ENCODE measurements at regions not wholly inside any gene's neighbourhood (a gene's known extent, or its start where the extent isn't known, plus 50 kb on each side); places are given as distances from the start of the nearest gene placed in this dataset.

DNA sequence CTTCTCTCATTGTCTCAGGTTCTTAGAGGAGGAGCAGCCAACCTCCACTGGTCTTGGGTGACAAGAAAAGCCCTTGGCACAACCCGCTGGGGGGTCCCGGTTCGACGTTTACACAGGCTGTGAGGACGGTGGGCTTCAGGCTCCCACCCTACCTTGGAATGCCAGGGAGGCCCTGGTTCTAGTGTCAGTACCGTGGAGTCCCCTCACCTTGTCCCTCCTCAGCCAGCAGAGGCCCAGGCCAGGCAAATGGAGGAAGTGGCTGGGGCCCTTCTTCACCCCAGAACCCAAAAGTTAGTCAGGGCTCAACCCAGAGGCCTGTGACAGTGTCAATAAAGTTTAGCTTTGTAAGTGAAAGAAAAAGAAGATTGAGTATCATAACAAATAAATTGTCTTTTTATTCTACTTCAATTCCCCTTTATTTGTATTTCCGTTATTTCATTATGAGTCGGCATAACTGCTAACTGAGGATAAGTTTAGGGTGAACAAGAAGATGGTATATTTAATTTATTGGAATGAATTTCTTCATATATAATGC, 62.6 kb upstream of the ZSWIM2 start (continued):
- TF ChIP-seq, protein P1, sequence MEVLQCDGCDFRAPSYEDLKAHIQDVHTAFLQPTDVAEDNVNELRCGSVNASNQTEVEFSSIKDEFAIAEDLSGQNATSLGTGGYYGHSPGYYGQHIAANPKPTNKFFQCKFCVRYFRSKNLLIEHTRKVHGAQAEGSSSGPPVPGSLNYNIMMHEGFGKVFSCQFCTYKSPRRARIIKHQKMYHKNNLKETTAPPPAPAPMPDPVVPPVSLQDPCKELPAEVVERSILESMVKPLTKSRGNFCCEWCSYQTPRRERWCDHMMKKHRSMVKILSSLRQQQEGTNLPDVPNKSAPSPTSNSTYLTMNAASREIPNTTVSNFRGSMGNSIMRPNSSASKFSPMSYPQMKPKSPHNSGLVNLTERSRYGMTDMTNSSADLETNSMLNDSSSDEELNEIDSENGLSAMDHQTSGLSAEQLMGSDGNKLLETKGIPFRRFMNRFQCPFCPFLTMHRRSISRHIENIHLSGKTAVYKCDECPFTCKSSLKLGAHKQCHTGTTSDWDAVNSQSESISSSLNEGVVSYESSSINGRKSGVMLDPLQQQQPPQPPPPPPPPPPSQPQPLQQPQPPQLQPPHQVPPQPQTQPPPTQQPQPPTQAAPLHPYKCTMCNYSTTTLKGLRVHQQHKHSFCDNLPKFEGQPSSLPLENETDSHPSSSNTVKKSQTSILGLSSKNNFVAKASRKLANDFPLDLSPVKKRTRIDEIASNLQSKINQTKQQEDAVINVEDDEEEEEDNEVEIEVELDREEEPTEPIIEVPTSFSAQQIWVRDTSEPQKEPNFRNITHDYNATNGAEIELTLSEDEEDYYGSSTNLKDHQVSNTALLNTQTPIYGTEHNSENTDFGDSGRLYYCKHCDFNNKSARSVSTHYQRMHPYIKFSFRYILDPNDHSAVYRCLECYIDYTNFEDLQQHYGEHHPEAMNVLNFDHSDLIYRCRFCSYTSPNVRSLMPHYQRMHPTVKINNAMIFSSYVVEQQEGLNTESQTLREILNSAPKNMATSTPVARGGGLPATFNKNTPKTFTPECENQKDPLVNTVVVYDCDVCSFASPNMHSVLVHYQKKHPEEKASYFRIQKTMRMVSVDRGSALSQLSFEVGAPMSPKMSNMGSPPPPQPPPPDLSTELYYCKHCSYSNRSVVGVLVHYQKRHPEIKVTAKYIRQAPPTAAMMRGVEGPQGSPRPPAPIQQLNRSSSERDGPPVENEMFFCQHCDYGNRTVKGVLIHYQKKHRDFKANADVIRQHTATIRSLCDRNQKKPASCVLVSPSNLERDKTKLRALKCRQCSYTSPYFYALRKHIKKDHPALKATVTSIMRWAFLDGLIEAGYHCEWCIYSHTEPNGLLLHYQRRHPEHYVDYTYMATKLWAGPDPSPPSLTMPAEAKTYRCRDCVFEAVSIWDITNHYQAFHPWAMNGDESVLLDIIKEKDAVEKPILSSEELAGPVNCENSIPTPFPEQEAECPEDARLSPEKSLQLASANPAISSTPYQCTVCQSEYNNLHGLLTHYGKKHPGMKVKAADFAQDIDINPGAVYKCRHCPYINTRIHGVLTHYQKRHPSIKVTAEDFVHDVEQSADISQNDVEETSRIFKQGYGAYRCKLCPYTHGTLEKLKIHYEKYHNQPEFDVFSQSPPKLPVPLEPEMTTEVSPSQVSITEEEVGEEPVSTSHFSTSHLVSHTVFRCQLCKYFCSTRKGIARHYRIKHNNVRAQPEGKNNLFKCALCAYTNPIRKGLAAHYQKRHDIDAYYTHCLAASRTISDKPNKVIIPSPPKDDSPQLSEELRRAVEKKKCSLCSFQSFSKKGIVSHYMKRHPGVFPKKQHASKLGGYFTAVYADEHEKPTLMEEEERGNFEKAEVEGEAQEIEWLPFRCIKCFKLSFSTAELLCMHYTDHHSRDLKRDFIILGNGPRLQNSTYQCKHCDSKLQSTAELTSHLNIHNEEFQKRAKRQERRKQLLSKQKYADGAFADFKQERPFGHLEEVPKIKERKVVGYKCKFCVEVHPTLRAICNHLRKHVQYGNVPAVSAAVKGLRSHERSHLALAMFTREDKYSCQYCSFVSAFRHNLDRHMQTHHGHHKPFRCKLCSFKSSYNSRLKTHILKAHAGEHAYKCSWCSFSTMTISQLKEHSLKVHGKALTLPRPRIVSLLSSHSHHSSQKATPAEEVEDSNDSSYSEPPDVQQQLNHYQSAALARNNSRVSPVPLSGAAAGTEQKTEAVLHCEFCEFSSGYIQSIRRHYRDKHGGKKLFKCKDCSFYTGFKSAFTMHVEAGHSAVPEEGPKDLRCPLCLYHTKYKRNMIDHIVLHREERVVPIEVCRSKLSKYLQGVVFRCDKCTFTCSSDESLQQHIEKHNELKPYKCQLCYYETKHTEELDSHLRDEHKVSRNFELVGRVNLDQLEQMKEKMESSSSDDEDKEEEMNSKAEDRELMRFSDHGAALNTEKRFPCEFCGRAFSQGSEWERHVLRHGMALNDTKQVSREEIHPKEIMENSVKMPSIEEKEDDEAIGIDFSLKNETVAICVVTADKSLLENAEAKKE (CRISPR knock-in tag; IDR thresholded peaks at IDR 0.05) = no peak
- TF ChIP-seq JUNB (IDR thresholded peaks at IDR 0.05; ENCODE audit: unreplicated experiment) (no peak), EZH2 (IDR thresholded peaks at IDR 0.05; ENCODE audit: low read depth, unreplicated experiment) (no peak)

- no peaks in the 10 kb centered on the region for H3K4me1 ChIP-seq (ENCODE audit: insufficient read depth)
- Mint-ChIP-seq H3K4me1 (no peaks in the 10 kb centered on the region), H3K36me3 (ENCODE audit: low read depth) (no peaks in the 10 kb centered on the region), H3K9me3 (no peaks in the 10 kb centered on the region), H3K4me3 (no peak overlapping the region), H3K27ac (no peak overlapping the region), H3K27me3 (ENCODE audit: insufficient read depth, low read depth, poor library complexity) (no peaks in the 10 kb centered on the region)
- no peak for DNase-seq (ENCODE audit: low spot score)
- no peak overlapping the region for H3K4me3 ChIP-seq
- no peaks in the 10 kb centered on the region for H3K9me2 ChIP-seq (ENCODE audit: insufficient read depth)
- no peak overlapping the region for H3K27ac ChIP-seq (ENCODE audit: low read depth)
- no peaks in the 10 kb centered on the region for H3F3A ChIP-seq (replicated peaks; ENCODE audit: low read depth)
- ATAC-seq = no peak
- no peaks in the 10 kb centered on the region for H3K27me3 ChIP-seq (ENCODE audit: insufficient read depth)
- H2AFZ ChIP-seq = 0 out of 2 replicates have a peak overlapping the region, but pooled peaks have one; percentile 8
- no peaks in the 10 kb centered on the region for H4K20me1 ChIP-seq (replicated peaks; ENCODE audit: insufficient read depth)
- H3K4me2 ChIP-seq = no peak overlapping the region
- no peaks in the 10 kb centered on the region for H3K36me3 ChIP-seq (ENCODE audit: insufficient read depth)
- no peaks in the 10 kb centered on the region for H3K79me2 ChIP-seq (replicated peaks; ENCODE audit: insufficient read depth)
- no peak for TF ChIP-seq ETS1 (IDR thresholded peaks at IDR 0.05)
- TF ChIP-seq CREB1 (CRISPR knock-in tag; IDR thresholded peaks at IDR 0.05; ENCODE audit: low read depth) = no peak
- no peak for TF ChIP-seq JUNB (IDR thresholded peaks at IDR 0.05; ENCODE audit: unreplicated experiment)
- no peak for TF ChIP-seq ZNF331 (CRISPR knock-in tag; IDR thresholded peaks at IDR 0.05; ENCODE audit: low read depth)
- no peak for TF ChIP-seq EZH2phosphoT487 (IDR thresholded peaks at IDR 0.05; ENCODE audit: unreplicated experiment)
- no peak for TF ChIP-seq NANOG (IDR thresholded peaks at IDR 0.05; ENCODE audit: borderline replicate concordance)
- no peak for TF ChIP-seq STAT1 (IDR thresholded peaks at IDR 0.05; ENCODE audit: unreplicated experiment)
- TF ChIP-seq, protein P2, sequence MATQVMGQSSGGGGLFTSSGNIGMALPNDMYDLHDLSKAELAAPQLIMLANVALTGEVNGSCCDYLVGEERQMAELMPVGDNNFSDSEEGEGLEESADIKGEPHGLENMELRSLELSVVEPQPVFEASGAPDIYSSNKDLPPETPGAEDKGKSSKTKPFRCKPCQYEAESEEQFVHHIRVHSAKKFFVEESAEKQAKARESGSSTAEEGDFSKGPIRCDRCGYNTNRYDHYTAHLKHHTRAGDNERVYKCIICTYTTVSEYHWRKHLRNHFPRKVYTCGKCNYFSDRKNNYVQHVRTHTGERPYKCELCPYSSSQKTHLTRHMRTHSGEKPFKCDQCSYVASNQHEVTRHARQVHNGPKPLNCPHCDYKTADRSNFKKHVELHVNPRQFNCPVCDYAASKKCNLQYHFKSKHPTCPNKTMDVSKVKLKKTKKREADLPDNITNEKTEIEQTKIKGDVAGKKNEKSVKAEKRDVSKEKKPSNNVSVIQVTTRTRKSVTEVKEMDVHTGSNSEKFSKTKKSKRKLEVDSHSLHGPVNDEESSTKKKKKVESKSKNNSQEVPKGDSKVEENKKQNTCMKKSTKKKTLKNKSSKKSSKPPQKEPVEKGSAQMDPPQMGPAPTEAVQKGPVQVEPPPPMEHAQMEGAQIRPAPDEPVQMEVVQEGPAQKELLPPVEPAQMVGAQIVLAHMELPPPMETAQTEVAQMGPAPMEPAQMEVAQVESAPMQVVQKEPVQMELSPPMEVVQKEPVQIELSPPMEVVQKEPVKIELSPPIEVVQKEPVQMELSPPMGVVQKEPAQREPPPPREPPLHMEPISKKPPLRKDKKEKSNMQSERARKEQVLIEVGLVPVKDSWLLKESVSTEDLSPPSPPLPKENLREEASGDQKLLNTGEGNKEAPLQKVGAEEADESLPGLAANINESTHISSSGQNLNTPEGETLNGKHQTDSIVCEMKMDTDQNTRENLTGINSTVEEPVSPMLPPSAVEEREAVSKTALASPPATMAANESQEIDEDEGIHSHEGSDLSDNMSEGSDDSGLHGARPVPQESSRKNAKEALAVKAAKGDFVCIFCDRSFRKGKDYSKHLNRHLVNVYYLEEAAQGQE (IDR thresholded peaks at IDR 0.05; ENCODE audit: unreplicated experiment) = no peak
These were observed 62.0 kb upstream of the ZSWIM2 start for GRCh38 chr2:186910996-186911395.

All from GM23338 (cell line).